Stimulated activated CD8-positive, alpha-beta memory T cell treated with anti-CD3 and anti-CD28 coated beads, Interleukin-15, amount 100 ng/mL, for 48 hours (primary cell): ENCODE measurements at regions not wholly inside any gene's neighbourhood (a gene's known extent, or its start where the extent isn't known, plus 50 kb on each side); places are given as distances from the start of the nearest gene placed in this dataset.

ENCODE experiments used
- DNase-seq, 2 donors: peaks; one replicate each; pipeline ENCODE4 v3.0.0-alpha.2; 2020; ENCODE audit warnings: low read depth in 2 of 2

GRCh38 chr1:221350091-221350490 lies 391.8 kb downstream of the DUSP10 start:
- no peak for DNase-seq

- no peak for DNase-seq
Observed at GRCh38 chr1:221356693-221357092, 385.2 kb downstream of the DUSP10 start.

- DNase-seq: no peak
Observed at GRCh38 chr1:221363039-221363438, 378.9 kb downstream of the DUSP10 start.

- DNase-seq: no peak
Observed at GRCh38 chr1:221366495-221367110, 375.3 kb downstream of the DUSP10 start.

GRCh38 chr1:221371705-221372104 lies 370.2 kb downstream of the DUSP10 start:
- no peak for DNase-seq

GRCh38 chr1:221373795-221374194 lies 368.1 kb downstream of the DUSP10 start:
- DNase-seq: no peak

- DNase-seq: no peak
Observed at GRCh38 chr1:221376286-221376685, 365.6 kb downstream of the DUSP10 start.

GRCh38 chr1:221381910-221382623 lies 359.8 kb downstream of the DUSP10 start:
- DNase-seq: no peak

GRCh38 chr1:221392453-221392852 lies 349.4 kb downstream of the DUSP10 start:
- no peak for DNase-seq

- no peak for DNase-seq
Observed at GRCh38 chr1:221394011-221394544, 347.8 kb downstream of the DUSP10 start.

- no peak for DNase-seq
Observed at GRCh38 chr1:221396526-221396925, 345.4 kb downstream of the DUSP10 start.

- DNase-seq: no peak
Observed at GRCh38 chr1:221397141-221397540, 344.7 kb downstream of the DUSP10 start.

GRCh38 chr1:221397606-221398005 lies 344.3 kb downstream of the DUSP10 start:
- no peak for DNase-seq

GRCh38 chr1:221405146-221405545 lies 336.7 kb downstream of the DUSP10 start:
- no peak for DNase-seq

- DNase-seq: no peak
Observed at GRCh38 chr1:221408117-221408803, 333.6 kb downstream of the DUSP10 start.

- no peak for DNase-seq
Observed at GRCh38 chr1:221411283-221411682, 330.6 kb downstream of the DUSP10 start.

GRCh38 chr1:221414772-221415539 lies 326.9 kb downstream of the DUSP10 start:
- no peak for DNase-seq

- no peak for DNase-seq
Observed at GRCh38 chr1:221415651-221416050, 326.2 kb downstream of the DUSP10 start.

GRCh38 chr1:221416142-221416541 lies 325.7 kb downstream of the DUSP10 start:
- no peak for DNase-seq

- DNase-seq: no peak
Observed at GRCh38 chr1:221416723-221417122, 325.2 kb downstream of the DUSP10 start.

- DNase-seq: no peak
Observed at GRCh38 chr1:221418346-221418745, 323.5 kb downstream of the DUSP10 start.

GRCh38 chr1:221419513-221420095 lies 322.3 kb downstream of the DUSP10 start:
- DNase-seq: no peak
